SK-N-MC (cell line): ENCODE measurements at regions not wholly inside any gene's neighbourhood (a gene's known extent, or its start where the extent isn't known, plus 50 kb on each side); places are given as distances from the start of the nearest gene placed in this dataset.

Source experiments
- EZH2 ChIP-seq: fragments of 200-600 bp; sonication (generic); IDR thresholded peaks from one replicate; pipeline ENCODE4 v1.6.1; 2017; ENCODE audit warnings: antibody characterized with exemption
- FOXP2 ChIP-seq: optimal IDR thresholded peaks from 2 replicates; pipeline ENCODE3; 2011; ENCODE audit warnings: mild to moderate bottlenecking, moderate library complexity; ENCODE audit not compliant: insufficient read depth; ENCODE audit errors: extremely low read length, control extremely low read depth
- POLR2AphosphoS5 ChIP-seq: IDR thresholded peaks from 2 replicates; pipeline ENCODE4 v1.6.1; 2012; ENCODE audit warnings: mild to moderate bottlenecking, low read depth, low read length, borderline replicate concordance

- TF ChIP-seq EZH2 (no peak), POLR2AphosphoS5 (no peak), FOXP2 (no peak)
These were observed 231.7 kb downstream of the HAPSTR1 start for GRCh38 chr16:9323170-9323569.
